ENCODE measurements at regions not wholly inside any gene's neighbourhood (a gene's known extent, or its start where the extent isn't known, plus 50 kb on each side); places are given as distances from the start of the nearest gene placed in this dataset.

DNA sequence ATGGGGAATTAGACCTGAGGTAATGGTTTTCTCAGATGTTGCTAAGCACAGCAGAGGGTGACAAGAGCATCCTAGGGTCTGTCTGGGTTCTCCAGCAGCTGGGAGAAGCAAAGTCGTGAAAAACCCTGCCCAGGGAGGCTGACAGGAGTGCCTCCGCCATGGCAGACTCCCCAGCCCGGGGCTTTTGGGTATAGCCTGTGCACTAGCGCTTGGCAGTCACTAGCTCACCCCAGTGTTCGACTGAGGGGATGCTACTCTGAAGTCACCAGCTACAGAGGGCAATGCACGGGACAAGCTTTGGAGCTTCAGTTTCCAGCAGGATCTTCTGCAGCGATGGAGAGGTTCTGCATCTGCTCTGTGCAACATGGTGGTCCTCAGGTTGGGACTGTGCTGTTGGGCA, 87.5 kb downstream of the ING1 start:
- Histone ChIP-seq H3K27ac (no peak overlapping the region), H3K36me3 (no peaks in the 10 kb centered on the region), H3K4me3 (no peak overlapping the region), H3K9me3 (no peaks in the 10 kb centered on the region), H3K27me3 (peaks cover 0 to 14% (median 0%) of the 10 kb centered on the region in 3 donors), H3K4me1 (peaks cover 0 to 12% (median 7%) of the 10 kb centered on the region in 4 donors)
- DNase-seq = no peak
- TF ChIP-seq POLR2A (IDR thresholded peaks at IDR 0.05) (no peak), POLR2AphosphoS5 (IDR thresholded peaks at IDR 0.05) (no peak), EP300 (IDR thresholded peaks at IDR 0.05) (no peak)
- TF ChIP-seq, protein P1, sequence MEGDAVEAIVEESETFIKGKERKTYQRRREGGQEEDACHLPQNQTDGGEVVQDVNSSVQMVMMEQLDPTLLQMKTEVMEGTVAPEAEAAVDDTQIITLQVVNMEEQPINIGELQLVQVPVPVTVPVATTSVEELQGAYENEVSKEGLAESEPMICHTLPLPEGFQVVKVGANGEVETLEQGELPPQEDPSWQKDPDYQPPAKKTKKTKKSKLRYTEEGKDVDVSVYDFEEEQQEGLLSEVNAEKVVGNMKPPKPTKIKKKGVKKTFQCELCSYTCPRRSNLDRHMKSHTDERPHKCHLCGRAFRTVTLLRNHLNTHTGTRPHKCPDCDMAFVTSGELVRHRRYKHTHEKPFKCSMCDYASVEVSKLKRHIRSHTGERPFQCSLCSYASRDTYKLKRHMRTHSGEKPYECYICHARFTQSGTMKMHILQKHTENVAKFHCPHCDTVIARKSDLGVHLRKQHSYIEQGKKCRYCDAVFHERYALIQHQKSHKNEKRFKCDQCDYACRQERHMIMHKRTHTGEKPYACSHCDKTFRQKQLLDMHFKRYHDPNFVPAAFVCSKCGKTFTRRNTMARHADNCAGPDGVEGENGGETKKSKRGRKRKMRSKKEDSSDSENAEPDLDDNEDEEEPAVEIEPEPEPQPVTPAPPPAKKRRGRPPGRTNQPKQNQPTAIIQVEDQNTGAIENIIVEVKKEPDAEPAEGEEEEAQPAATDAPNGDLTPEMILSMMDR (IDR thresholded peaks at IDR 0.05) = no peak
- 62 to 80% (median 66%) methylated on average over 7 of the region's 7 CpGs for WGBS, 5 donors
- intact Hi-C loops (cut with DNase I; ENCODE audit: low total_unique reads) = no loop called here

DNA sequence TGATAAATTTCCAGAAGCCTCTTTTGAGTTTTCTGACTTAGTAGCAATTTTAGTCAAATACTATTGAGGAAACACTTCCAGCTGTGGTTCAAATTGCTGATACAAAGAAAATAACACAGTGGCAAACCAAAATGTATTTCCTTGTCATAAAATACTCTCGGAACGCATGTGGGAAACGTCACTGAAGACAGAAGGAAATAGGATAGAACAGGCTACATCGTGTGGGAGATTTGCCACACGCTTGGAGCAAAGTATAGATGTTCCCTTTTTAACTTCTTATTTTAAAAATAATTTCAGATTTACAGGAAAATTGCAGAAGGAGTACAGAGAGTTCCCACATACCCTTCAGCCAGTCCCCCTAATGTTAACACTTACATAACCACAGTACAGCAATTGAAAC, 88.8 kb downstream of the ING1 start:
- WGBS, 5 donors = 67 to 75% (median 70%) methylated on average over 5 of the region's 5 CpGs
- Histone ChIP-seq H3K27ac (no peak overlapping the region), H3K9me3 (no peaks in the 10 kb centered on the region), H3K36me3 (no peaks in the 10 kb centered on the region), H3K4me3 (no peak overlapping the region), H3K27me3 (peaks cover 0 to 14% (median 0%) of the 10 kb centered on the region in 3 donors), H3K4me1 (peaks cover 0 to 12% (median 7%) of the 10 kb centered on the region in 4 donors)
- intact Hi-C loops (cut with DNase I; ENCODE audit: low total_unique reads) = no loop called here
- no peak for TF ChIP-seq POLR2AphosphoS5 (IDR thresholded peaks at IDR 0.05)
- TF ChIP-seq EP300 (IDR thresholded peaks at IDR 0.05) = no peak
- TF ChIP-seq POLR2A (IDR thresholded peaks at IDR 0.05) = no peak
- TF ChIP-seq, protein P1 (IDR thresholded peaks at IDR 0.05) = no peak
- no peak for DNase-seq

DNA sequence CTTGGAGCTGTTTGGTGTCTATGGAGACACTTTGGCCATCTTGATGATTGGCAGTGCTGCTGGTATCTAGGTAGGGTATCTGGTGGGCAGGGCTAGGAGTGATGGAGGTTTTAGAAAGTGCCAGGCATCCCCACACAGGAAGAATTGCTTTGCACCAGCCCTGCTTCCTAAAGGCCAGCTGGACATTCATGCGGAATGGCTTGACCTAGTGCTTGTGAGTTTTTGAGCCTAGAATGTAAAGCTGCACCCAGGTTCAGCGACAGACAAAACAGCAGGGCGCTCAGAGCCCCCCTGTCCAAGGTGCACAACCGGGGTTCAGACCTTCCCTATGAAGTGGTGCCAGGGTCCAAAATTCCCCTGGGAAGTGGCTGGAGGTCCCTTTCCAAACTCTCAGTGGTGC, 93.1 kb downstream of the ING1 start:
- 79 to 95% (median 91%) methylated on average over 4 of the region's 4 CpGs for WGBS, 5 donors
- no peak for DNase-seq
- H3K27ac ChIP-seq = no peak overlapping the region
- no peaks in the 10 kb centered on the region for H3K9me3 ChIP-seq
- TF ChIP-seq EP300 (IDR thresholded peaks at IDR 0.05) = no peak
- no peak for TF ChIP-seq POLR2AphosphoS5 (IDR thresholded peaks at IDR 0.05)
- TF ChIP-seq POLR2A (IDR thresholded peaks at IDR 0.05) = no peak
- TF ChIP-seq, protein P1 (IDR thresholded peaks at IDR 0.05) = no peak
- no peak overlapping the region for H3K4me3 ChIP-seq
- H3K36me3 ChIP-seq = no peaks in the 10 kb centered on the region
- intact Hi-C loops (cut with DNase I; ENCODE audit: low total_unique reads) = no loop called here
- peaks cover 0 to 9% (median 1%) of the 10 kb centered on the region in 4 donors for H3K4me1 ChIP-seq
- H3K27me3 ChIP-seq = peaks cover 0 to 42% (median 7%) of the 10 kb centered on the region in 3 donors

DNA sequence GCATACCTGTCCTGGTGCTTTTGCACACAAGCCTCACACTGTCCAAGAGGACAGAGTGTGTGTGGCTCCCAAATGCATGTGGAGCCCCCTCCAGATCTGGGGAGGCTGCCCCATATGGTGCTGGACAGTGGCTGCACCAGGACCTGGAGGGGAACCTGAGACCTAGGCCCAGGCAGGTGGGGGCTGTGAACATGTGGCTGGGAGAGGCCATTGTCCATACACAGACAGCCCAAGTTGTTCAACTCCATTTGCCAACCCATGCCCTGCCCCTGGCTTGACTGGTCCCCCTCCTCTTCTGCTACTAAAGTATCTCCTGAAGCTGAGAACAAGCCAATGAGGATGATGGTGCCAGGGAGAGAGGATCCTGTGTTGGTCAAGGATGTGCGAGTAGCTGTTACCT, 94.0 kb downstream of the ING1 start:
- TF ChIP-seq EP300 (IDR thresholded peaks at IDR 0.05) (no peak), POLR2AphosphoS5 (IDR thresholded peaks at IDR 0.05) (no peak), POLR2A (IDR thresholded peaks at IDR 0.05) (no peak)
- TF ChIP-seq, protein P1 (IDR thresholded peaks at IDR 0.05) = no peak
- no peaks in the 10 kb centered on the region for H3K9me3 ChIP-seq
- 95 to 100% (median 97%) methylated on average over 1 of the region's 1 CpG for WGBS, 5 donors
- DNase-seq = no peak
- intact Hi-C loops (cut with DNase I; ENCODE audit: low total_unique reads) = no loop called here
- no peak overlapping the region for H3K4me3 ChIP-seq
- H3K4me1 ChIP-seq = peaks cover 0 to 17% (median 10%) of the 10 kb centered on the region in 4 donors
- H3K36me3 ChIP-seq = no peaks in the 10 kb centered on the region
- no peak overlapping the region for H3K27ac ChIP-seq
- peaks cover 0 to 51% (median 14%) of the 10 kb centered on the region in 3 donors for H3K27me3 ChIP-seq
